Thyroid gland (tissue), 4 donors: ENCODE measurements at regions not wholly inside any gene's neighbourhood (a gene's known extent, or its start where the extent isn't known, plus 50 kb on each side); places are given as distances from the start of the nearest gene placed in this dataset.

Experiments
- POLR2A ChIP-seq, 2 donors: fragments of 450-650 bp; IDR thresholded peaks; one replicate each; pipeline ENCODE4 v1.6.1; 2017; ENCODE audit warnings: antibody characterized with exemption in 2 of 2, mild to moderate bottlenecking in 2 of 2, moderate library complexity in 1 of 2
- TF ChIP-seq, protein P1 (sequence below), 6 experiments: fragments of 200-600 bp in 3 of 6; fragments of 450-650 bp in 3 of 6; sonication (generic) in 3 of 6; IDR thresholded peaks; one replicate each; pipeline ENCODE4 v1.5.1; 2016 to 2019; ENCODE audit warnings: antibody characterized with exemption in 6 of 6, mild to moderate bottlenecking in 2 of 6, inconsistent platforms in 1 of 6, moderate library complexity in 1 of 6

DNA sequence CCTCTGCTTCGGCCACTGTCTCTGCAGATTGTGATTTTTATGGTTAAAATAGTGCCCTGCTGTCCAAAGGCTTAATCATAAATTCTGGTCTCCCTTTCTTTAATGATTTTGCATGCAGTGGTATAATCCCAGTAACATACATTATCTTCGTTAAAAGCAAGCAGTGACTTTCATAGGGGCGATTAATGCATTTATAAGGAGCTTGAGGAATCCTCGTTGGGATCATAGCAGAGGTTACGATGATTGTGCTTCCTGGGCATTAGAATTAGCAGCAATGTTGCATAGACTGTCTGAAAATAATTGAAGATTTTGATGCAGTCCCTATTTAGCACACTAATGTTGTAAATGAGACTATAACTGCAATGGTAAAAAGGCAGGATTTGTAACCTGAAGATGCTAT, 181.3 kb downstream of the PRL start:
- TF ChIP-seq, protein P1, sequence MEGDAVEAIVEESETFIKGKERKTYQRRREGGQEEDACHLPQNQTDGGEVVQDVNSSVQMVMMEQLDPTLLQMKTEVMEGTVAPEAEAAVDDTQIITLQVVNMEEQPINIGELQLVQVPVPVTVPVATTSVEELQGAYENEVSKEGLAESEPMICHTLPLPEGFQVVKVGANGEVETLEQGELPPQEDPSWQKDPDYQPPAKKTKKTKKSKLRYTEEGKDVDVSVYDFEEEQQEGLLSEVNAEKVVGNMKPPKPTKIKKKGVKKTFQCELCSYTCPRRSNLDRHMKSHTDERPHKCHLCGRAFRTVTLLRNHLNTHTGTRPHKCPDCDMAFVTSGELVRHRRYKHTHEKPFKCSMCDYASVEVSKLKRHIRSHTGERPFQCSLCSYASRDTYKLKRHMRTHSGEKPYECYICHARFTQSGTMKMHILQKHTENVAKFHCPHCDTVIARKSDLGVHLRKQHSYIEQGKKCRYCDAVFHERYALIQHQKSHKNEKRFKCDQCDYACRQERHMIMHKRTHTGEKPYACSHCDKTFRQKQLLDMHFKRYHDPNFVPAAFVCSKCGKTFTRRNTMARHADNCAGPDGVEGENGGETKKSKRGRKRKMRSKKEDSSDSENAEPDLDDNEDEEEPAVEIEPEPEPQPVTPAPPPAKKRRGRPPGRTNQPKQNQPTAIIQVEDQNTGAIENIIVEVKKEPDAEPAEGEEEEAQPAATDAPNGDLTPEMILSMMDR (IDR thresholded peaks at IDR 0.05): no peak
- TF ChIP-seq POLR2A (IDR thresholded peaks at IDR 0.05): no peak
